ENCODE measurements at regions not wholly inside any gene's neighbourhood (a gene's known extent, or its start where the extent isn't known, plus 50 kb on each side); places are given as distances from the start of the nearest gene placed in this dataset.

GRCh38 chr4:43251841-43252240 lies 359.3 kb downstream of the GRXCR1 start (continued):
- TF ChIP-seq EHMT2 (IDR thresholded peaks at IDR 0.05) (no peak), ZNF316 (IDR thresholded peaks at IDR 0.05) (no peak), PREB (CRISPR knock-in tag; IDR thresholded peaks at IDR 0.05) (no peak), ZBTB49 (CRISPR knock-in tag; IDR thresholded peaks at IDR 0.05; ENCODE audit: borderline replicate concordance) (no peak)

GRCh38 chr4:43253541-43253940 lies 361.0 kb downstream of the GRXCR1 start:
- Histone ChIP-seq H4K20me1 (replicated peaks; ENCODE audit: control insufficient read depth, insufficient read depth, low read length) (no peaks in the 10 kb centered on the region), H3K79me2 (ENCODE audit: control insufficient read depth, insufficient read depth, low read length) (no peaks in the 10 kb centered on the region), H3K27me3 (ENCODE audit: control insufficient read depth in 2 of 2, insufficient read depth in 2 of 2, low read length in 2 of 2) (no peaks in the 10 kb centered on the region), H3K27ac (ENCODE audit: extremely low read depth, low read depth, low read length) (no peak overlapping the region), H3K4me1 (replicated peaks in 1 of 2; ENCODE audit: control insufficient read depth in 2 of 2, insufficient read depth in 2 of 2, low read length in 2 of 2) (no peaks in the 10 kb centered on the region), H3K9me3 (replicated peaks; ENCODE audit: control insufficient read depth, insufficient read depth, low read depth, low read length) (no peaks in the 10 kb centered on the region), H3K9me1 (ENCODE audit: control insufficient read depth, insufficient read depth, low read length) (no peaks in the 10 kb centered on the region), H3K4me3 (no peak overlapping the region), H3K9ac (ENCODE audit: insufficient read depth in 1 of 2, low read depth in 2 of 2, low read length in 2 of 2) (no peak overlapping the region), H3K4me2 (ENCODE audit: insufficient read depth, low read length) (no peak overlapping the region), H2AFZ (ENCODE audit: low read depth, low read length) (no peak overlapping the region), H3K36me3 (ENCODE audit: control insufficient read depth, insufficient read depth, low read length) (no peaks in the 10 kb centered on the region)
- POLR2A ChIA-PET: no interaction called here
- CTCF ChIA-PET (ENCODE audit: low intra/inter-chr PET ratio): no interaction called here
- BruUV-seq (replicated peaks): no TSS peak
- intact Hi-C loops (cut with micrococcal nuclease) (no loop called here), in situ Hi-C loops (cut with MboI) (no loop called here)
- FAIRE-seq (no peak), DNase-seq (ENCODE audit: extremely low read depth in 1 of 4, low spot score in 3 of 4) (no peak), ATAC-seq (no peak)
- TF ChIP-seq GTF2F1 (IDR thresholded peaks at IDR 0.05; ENCODE audit: low read depth, low read length) (no peak), STAT6 (CRISPR knock-in tag; IDR thresholded peaks at IDR 0.05) (no peak), ZNF134 (CRISPR knock-in tag; conservative IDR thresholded peaks at IDR 0.05) (no peak), FIP1L1 (IDR thresholded peaks at IDR 0.05; ENCODE audit: low read depth, low read length, poor library complexity, severe bottlenecking) (no peak), ERF (CRISPR knock-in tag; IDR thresholded peaks at IDR 0.05) (no peak), ID3 (CRISPR knock-in tag; IDR thresholded peaks at IDR 0.05) (no peak), ID3 (tag; IDR thresholded peaks at IDR 0.05) (no peak), KLF13 (tag; IDR thresholded peaks at IDR 0.05; ENCODE audit: borderline replicate concordance, low read depth) (no peak)
